Gastroesophageal sphincter (tissue), 4 donors: ENCODE measurements at regions not wholly inside any gene's neighbourhood (a gene's known extent, or its start where the extent isn't known, plus 50 kb on each side); places are given as distances from the start of the nearest gene placed in this dataset.

Experiments
- ATAC-seq: fragments of 150-250 bp; one replicate; pipeline ENCODE4 v1.9.1; 2016; ENCODE audit warnings: mild to moderate bottlenecking, moderate library complexity
- H3K27ac ChIP-seq, 4 donors: fragments of 200-600 bp; sonication (generic) in 3 of 4; 1 replicate in 3 of 4; 2 replicates in 1 of 4; pipeline ENCODE4 v1.5.1; 2016 to 2019
- H3K27me3 ChIP-seq: fragments of 200-600 bp; sonication (generic); one replicate; pipeline ENCODE4 v1.5.1; 2019
- H3K36me3 ChIP-seq, 2 donors: fragments of 200-600 bp; sonication (generic); one replicate each; pipeline ENCODE4 v1.5.1; 2019; ENCODE audit warnings: control low read depth in 1 of 2
- H3K4me1 ChIP-seq, 3 donors: fragments of 200-600 bp; sonication (generic); 1 replicate in 2 of 3; 2 replicates in 1 of 3; pipeline ENCODE4 v1.5.1; 2016 to 2019; ENCODE audit warnings: control low read depth in 2 of 3
- H3K4me3 ChIP-seq, 2 donors: fragments of 200-600 bp; sonication (generic); one replicate each; pipeline ENCODE4 v1.5.1; 2019; ENCODE audit warnings: mild to moderate bottlenecking in 1 of 2, moderate library complexity in 1 of 2
- H3K9me3 ChIP-seq, 3 donors: fragments of 200-600 bp; sonication (generic); one replicate each; pipeline ENCODE4 v1.5.1; 2017 to 2019; ENCODE audit warnings: control low read depth in 2 of 3
- EP300 ChIP-seq: sonication (generic); formaldehyde crosslinking; IDR thresholded peaks from one replicate; pipeline ENCODE4 v1.6.1; 2017; ENCODE audit warnings: antibody characterized with exemption, mild to moderate bottlenecking
- POLR2A ChIP-seq, 2 donors: fragments of 450-650 bp; IDR thresholded peaks; one replicate each; pipeline ENCODE4 v1.6.1; 2017; ENCODE audit warnings: antibody characterized with exemption in 2 of 2, mild to moderate bottlenecking in 2 of 2, moderate library complexity in 1 of 2
- POLR2AphosphoS5 ChIP-seq: sonication (generic); formaldehyde crosslinking; IDR thresholded peaks from one replicate; pipeline ENCODE4 v1.6.1; 2017; ENCODE audit warnings: antibody characterized with exemption
- WGBS, 2 donors: methylation state at CpG; one replicate each; pipeline ENCODE4 v1.1.5; 2018; ENCODE audit warnings: low coverage in 1 of 2; 5-methylcytosine and 5-hydroxymethylcytosine counted together
- TF ChIP-seq, protein P1 (sequence below), 4 experiments: fragments of 200-600 bp in 2 of 4; fragments of 450-650 bp in 2 of 4; sonication (generic) in 1 of 4; IDR thresholded peaks; one replicate each; pipeline ENCODE4 v1.5.1; 2017 to 2019; ENCODE audit warnings: antibody characterized with exemption in 4 of 4, mild to moderate bottlenecking in 2 of 4, moderate library complexity in 2 of 4

- no peaks in the 10 kb centered on the region for H3K27me3 ChIP-seq
- no peaks in the 10 kb centered on the region for H3K36me3 ChIP-seq
- TF ChIP-seq, protein P1, sequence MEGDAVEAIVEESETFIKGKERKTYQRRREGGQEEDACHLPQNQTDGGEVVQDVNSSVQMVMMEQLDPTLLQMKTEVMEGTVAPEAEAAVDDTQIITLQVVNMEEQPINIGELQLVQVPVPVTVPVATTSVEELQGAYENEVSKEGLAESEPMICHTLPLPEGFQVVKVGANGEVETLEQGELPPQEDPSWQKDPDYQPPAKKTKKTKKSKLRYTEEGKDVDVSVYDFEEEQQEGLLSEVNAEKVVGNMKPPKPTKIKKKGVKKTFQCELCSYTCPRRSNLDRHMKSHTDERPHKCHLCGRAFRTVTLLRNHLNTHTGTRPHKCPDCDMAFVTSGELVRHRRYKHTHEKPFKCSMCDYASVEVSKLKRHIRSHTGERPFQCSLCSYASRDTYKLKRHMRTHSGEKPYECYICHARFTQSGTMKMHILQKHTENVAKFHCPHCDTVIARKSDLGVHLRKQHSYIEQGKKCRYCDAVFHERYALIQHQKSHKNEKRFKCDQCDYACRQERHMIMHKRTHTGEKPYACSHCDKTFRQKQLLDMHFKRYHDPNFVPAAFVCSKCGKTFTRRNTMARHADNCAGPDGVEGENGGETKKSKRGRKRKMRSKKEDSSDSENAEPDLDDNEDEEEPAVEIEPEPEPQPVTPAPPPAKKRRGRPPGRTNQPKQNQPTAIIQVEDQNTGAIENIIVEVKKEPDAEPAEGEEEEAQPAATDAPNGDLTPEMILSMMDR (IDR thresholded peaks at IDR 0.05): no peak
- TF ChIP-seq POLR2A (IDR thresholded peaks at IDR 0.05) (no peak), POLR2AphosphoS5 (no peak), EP300 (no peak)
- H3K9me3 ChIP-seq: no peaks in the 10 kb centered on the region
- no peak for ATAC-seq
- no peak overlapping the region for H3K27ac ChIP-seq
- WGBS, 2 donors: 75 to 95% methylated on average over 2 to 3 of the region's 8 CpGs
- no peak overlapping the region for H3K4me3 ChIP-seq
- H3K4me1 ChIP-seq: no peaks in the 10 kb centered on the region
These were observed 159.9 kb upstream of the CCNH start for GRCh38 chr5:87572611-87573010.

DNA sequence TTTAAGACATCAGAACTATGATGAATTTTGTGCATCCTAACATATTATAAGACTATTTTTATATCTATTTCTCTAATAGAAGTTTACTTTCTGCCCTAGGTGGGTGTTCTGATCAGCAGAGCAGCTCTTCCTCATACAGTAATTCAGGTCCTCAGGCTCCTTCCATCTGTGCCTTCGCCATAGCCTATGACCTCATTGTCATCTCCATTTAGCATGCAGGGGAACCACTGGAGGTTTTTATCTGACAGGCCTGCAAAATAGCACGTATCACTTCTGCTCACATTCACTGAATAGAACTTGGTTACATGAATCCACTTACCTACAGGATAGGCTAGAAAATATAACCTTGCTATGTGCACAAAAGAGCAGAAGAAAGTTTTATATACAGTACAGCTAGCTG, 159.4 kb upstream of the CCNH start:
- H3K4me3 ChIP-seq: no peak overlapping the region
- no peak for ATAC-seq
- no peaks in the 10 kb centered on the region for H3K9me3 ChIP-seq
- no peak for TF ChIP-seq EP300
- H3K27ac ChIP-seq: no peak overlapping the region
- no peaks in the 10 kb centered on the region for H3K27me3 ChIP-seq
- WGBS, 2 donors: 20 to 47% methylated on average over 1 to 2 of the region's 2 CpGs
- H3K4me1 ChIP-seq: no peaks in the 10 kb centered on the region
- no peaks in the 10 kb centered on the region for H3K36me3 ChIP-seq

DNA sequence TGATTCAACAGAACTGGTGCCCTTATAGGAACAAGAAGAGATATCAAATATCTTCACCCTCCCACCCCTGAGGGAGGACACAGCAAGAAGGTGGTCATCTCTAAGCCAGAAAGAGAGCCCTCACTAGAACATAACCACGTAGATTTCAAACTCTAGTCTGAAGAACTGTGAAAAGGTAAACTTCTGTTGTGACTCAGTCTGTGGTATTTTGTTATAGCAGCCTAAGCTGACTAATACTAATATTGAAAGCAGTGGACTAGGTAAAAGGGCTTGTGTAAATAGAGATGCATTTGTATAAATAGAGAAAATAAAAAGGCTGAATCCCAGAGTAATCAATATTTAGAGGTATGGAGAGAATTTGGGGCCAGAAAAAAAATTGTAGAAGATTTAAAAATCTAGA, 157.6 kb upstream of the CCNH start:
- H3K4me3 ChIP-seq: no peak overlapping the region
- H3K36me3 ChIP-seq: no peaks in the 10 kb centered on the region
- H3K27me3 ChIP-seq: no peaks in the 10 kb centered on the region
- no peak for ATAC-seq
- 60 to 83% methylated on average over 1 of the region's 1 CpG for whole genome bisulfite sequencing, 2 donors
- no peaks in the 10 kb centered on the region for H3K9me3 ChIP-seq
- H3K4me1 ChIP-seq: no peaks in the 10 kb centered on the region
- TF ChIP-seq, protein P1 (IDR thresholded peaks at IDR 0.05): no peak
- no peak for TF ChIP-seq POLR2A (IDR thresholded peaks at IDR 0.05)
- no peak for TF ChIP-seq POLR2AphosphoS5
- no peak for TF ChIP-seq EP300
- H3K27ac ChIP-seq: no peak overlapping the region

- H3K27me3 ChIP-seq: no peaks in the 10 kb centered on the region
- ATAC-seq: no peak
- H3K4me3 ChIP-seq: no peak overlapping the region
- H3K9me3 ChIP-seq: no peaks in the 10 kb centered on the region
- WGBS, 2 donors: 78 to 100% methylated on average over 1 of the region's 1 CpG
- TF ChIP-seq POLR2A (IDR thresholded peaks at IDR 0.05) (no peak), POLR2AphosphoS5 (no peak), EP300 (no peak)
- TF ChIP-seq, protein P1 (IDR thresholded peaks at IDR 0.05): no peak
- H3K4me1 ChIP-seq: no peaks in the 10 kb centered on the region
- no peak overlapping the region for H3K27ac ChIP-seq
- no peaks in the 10 kb centered on the region for H3K36me3 ChIP-seq
These were observed 149.3 kb upstream of the CCNH start for GRCh38 chr5:87562068-87562467.

GRCh38 chr5:87560528-87560927, 147.8 kb upstream of the CCNH start:
- Histone ChIP-seq H3K9me3 (no peaks in the 10 kb centered on the region), H3K36me3 (no peaks in the 10 kb centered on the region), H3K4me3 (no peak overlapping the region), H3K27ac (no peak overlapping the region), H3K4me1 (no peaks in the 10 kb centered on the region), H3K27me3 (no peaks in the 10 kb centered on the region)
- TF ChIP-seq, protein P1 (IDR thresholded peaks at IDR 0.05): no peak
- no peak for TF ChIP-seq POLR2A (IDR thresholded peaks at IDR 0.05)
- no peak for TF ChIP-seq EP300
- no peak for TF ChIP-seq POLR2AphosphoS5
- no peak for ATAC-seq
- 83 to 92% methylated on average over 1 to 2 of the region's 2 CpGs for WGBS, 2 donors
